ENCODE measurements at regions not wholly inside any gene's neighbourhood (a gene's known extent, or its start where the extent isn't known, plus 50 kb on each side); places are given as distances from the start of the nearest gene placed in this dataset.

- Histone ChIP-seq H3K4me1 (ENCODE audit: control insufficient read depth in 1 of 2, insufficient read depth in 2 of 2, low read length in 2 of 2) (no peaks in the 10 kb centered on the region), H3K9me3 (ENCODE audit: control insufficient read depth in 1 of 2, insufficient read depth in 1 of 2, low read depth in 1 of 2, low read length in 2 of 2) (no peaks in the 10 kb centered on the region; a peak in 1 of 4 replicates), H3K27ac (ENCODE audit: low read depth, low read length) (no peak overlapping the region), H2AFZ (ENCODE audit: low read depth, low read length, poor library complexity, severe bottlenecking) (no peak overlapping the region), H4K20me1 (ENCODE audit: insufficient read depth) (no peaks in the 10 kb centered on the region), H3K9me2 (ENCODE audit: insufficient read depth) (no peaks in the 10 kb centered on the region), H3K4me2 (ENCODE audit: low read length) (no peak overlapping the region), H3K27me3 (ENCODE audit: insufficient read depth, low read length) (no peaks in the 10 kb centered on the region), H3K79me2 (ENCODE audit: insufficient read depth, low read length) (no peaks in the 10 kb centered on the region), H3K9ac (ENCODE audit: low read length) (no peak overlapping the region), H3K4me3 (replicated peaks in 1 of 2; ENCODE audit: low read depth in 1 of 2, low read length in 2 of 2) (no peak overlapping the region), H3K36me3 (ENCODE audit: control insufficient read depth in 1 of 2, insufficient read depth in 2 of 2, low read length in 2 of 2) (no peaks in the 10 kb centered on the region)
- ChIA-PET POLR2A (no interaction called here), RAD21 (ENCODE audit: low non-redundant PET in 1 of 2, low total read pairs in 2 of 2, uncharacterized antibody in 2 of 2, unreplicated experiment in 2 of 2) (no interaction called here), CTCF (no interaction called here)
- intact Hi-C loops (cut with micrococcal nuclease), result no loop called here
- no TSS peak for BruUV-seq (replicated peaks)
- ATAC-seq (no peak), DNase-seq (ENCODE audit: low read depth, low spot score) (no peak)
- TF ChIP-seq JUND (IDR thresholded peaks at IDR 0.05) (no peak), ELF1 (IDR thresholded peaks at IDR 0.05; ENCODE audit: borderline replicate concordance, low read depth) (no peak), EZH2phosphoT487 (IDR thresholded peaks at IDR 0.05; ENCODE audit: borderline replicate concordance) (no peak), ZBTB33 (IDR thresholded peaks at IDR 0.05; ENCODE audit: extremely low read depth, insufficient replicate concordance, low read length) (no peak), EZH2 (IDR thresholded peaks at IDR 0.05) (no peak), ZNF274 (IDR thresholded peaks at IDR 0.05; ENCODE audit: low read depth, low read length) (no peak)
These were observed 56.1 kb upstream of the TOX3 start for GRCh38 chr16:52603015-52603414.

- Histone ChIP-seq H3K4me2 (ENCODE audit: low read length) (no peak overlapping the region), H3K27ac (ENCODE audit: low read depth, low read length) (no peak overlapping the region), H2AFZ (ENCODE audit: low read depth, low read length, poor library complexity, severe bottlenecking) (no peak overlapping the region), H3K9ac (ENCODE audit: low read length) (no peak overlapping the region), H3K27me3 (ENCODE audit: insufficient read depth, low read length) (no peaks in the 10 kb centered on the region), H4K20me1 (ENCODE audit: insufficient read depth) (no peaks in the 10 kb centered on the region), H3K4me1 (ENCODE audit: control insufficient read depth in 1 of 2, insufficient read depth in 2 of 2, low read length in 2 of 2) (no peaks in the 10 kb centered on the region), H3K36me3 (ENCODE audit: control insufficient read depth in 1 of 2, insufficient read depth in 2 of 2, low read length in 2 of 2) (no peaks in the 10 kb centered on the region), H3K79me2 (ENCODE audit: insufficient read depth, low read length) (no peaks in the 10 kb centered on the region), H3K9me3 (ENCODE audit: control insufficient read depth in 1 of 2, insufficient read depth in 1 of 2, low read depth in 1 of 2, low read length in 2 of 2) (no peaks in the 10 kb centered on the region), H3K9me2 (ENCODE audit: insufficient read depth) (no peaks in the 10 kb centered on the region), H3K4me3 (replicated peaks in 1 of 2; ENCODE audit: low read depth in 1 of 2, low read length in 2 of 2) (no peak overlapping the region)
- no TSS peak for BruUV-seq (replicated peaks)
- ChIA-PET RAD21 (ENCODE audit: low non-redundant PET in 1 of 2, low total read pairs in 2 of 2, uncharacterized antibody in 2 of 2, unreplicated experiment in 2 of 2) (no interaction called here), CTCF (no interaction called here), POLR2A (no interaction called here)
- ATAC-seq (no peak), DNase-seq (ENCODE audit: low read depth, low spot score) (no peak)
- intact Hi-C loops (cut with micrococcal nuclease), result no loop called here
- TF ChIP-seq ZFX (IDR thresholded peaks at IDR 0.05) (no peak), POLR2A (IDR thresholded peaks at IDR 0.05; ENCODE audit: borderline replicate concordance, extremely low read depth, insufficient read depth, insufficient read length) (no peak), YY1 (IDR thresholded peaks at IDR 0.05; ENCODE audit: extremely low read depth, insufficient replicate concordance, low read depth, low read length) (no peak), JUND (IDR thresholded peaks at IDR 0.05) (no peak), ZBTB33 (IDR thresholded peaks at IDR 0.05; ENCODE audit: extremely low read depth, insufficient replicate concordance, low read length) (no peak), ATF3 (IDR thresholded peaks at IDR 0.05) (no peak), ELF1 (IDR thresholded peaks at IDR 0.05; ENCODE audit: borderline replicate concordance, low read depth) (no peak), RAD21 (IDR thresholded peaks at IDR 0.05; ENCODE audit: low read depth) (no peak), MAX (IDR thresholded peaks at IDR 0.05) (no peak), CEBPB (IDR thresholded peaks at IDR 0.05; ENCODE audit: low read depth) (no peak), TCF7L2 (IDR thresholded peaks at IDR 0.05; ENCODE audit: borderline replicate concordance, extremely low read depth, insufficient read depth, insufficient read length) (no peak), SRF (IDR thresholded peaks at IDR 0.05; ENCODE audit: low read depth) (no peak), EZH2phosphoT487 (IDR thresholded peaks at IDR 0.05; ENCODE audit: borderline replicate concordance) (no peak), FOSL1 (IDR thresholded peaks at IDR 0.05; ENCODE audit: low read depth) (no peak)
These were observed 51.0 kb upstream of the TOX3 start for GRCh38 chr16:52597772-52598483.

Measured in HCT116 (cell line).